Activated CD4-positive, alpha-beta T cell treated with anti-CD3 and anti-CD28 coated beads, Interleukin-10, Interleukin-2, amounts not matched to agents 100 ng/mL and 50 ng/mL, durations not matched to agents 16 hours and 8 hours (primary cell): ENCODE measurements at regions not wholly inside any gene's neighbourhood (a gene's known extent, or its start where the extent isn't known, plus 50 kb on each side); places are given as distances from the start of the nearest gene placed in this dataset.

Source experiments
- DNase-seq: peaks from one replicate; pipeline ENCODE4 v3.0.0-alpha.2; 2020

- DNase-seq: no peak
Observed at GRCh38 chr11:119807402-119807801, 78.4 kb upstream of the NECTIN1 start.

GRCh38 chr11:119806064-119806915 lies 77.3 kb upstream of the NECTIN1 start:
- DNase-seq: no peak

- DNase-seq: no peak
Observed at GRCh38 chr11:119805663-119806062, 76.7 kb upstream of the NECTIN1 start.

DNA sequence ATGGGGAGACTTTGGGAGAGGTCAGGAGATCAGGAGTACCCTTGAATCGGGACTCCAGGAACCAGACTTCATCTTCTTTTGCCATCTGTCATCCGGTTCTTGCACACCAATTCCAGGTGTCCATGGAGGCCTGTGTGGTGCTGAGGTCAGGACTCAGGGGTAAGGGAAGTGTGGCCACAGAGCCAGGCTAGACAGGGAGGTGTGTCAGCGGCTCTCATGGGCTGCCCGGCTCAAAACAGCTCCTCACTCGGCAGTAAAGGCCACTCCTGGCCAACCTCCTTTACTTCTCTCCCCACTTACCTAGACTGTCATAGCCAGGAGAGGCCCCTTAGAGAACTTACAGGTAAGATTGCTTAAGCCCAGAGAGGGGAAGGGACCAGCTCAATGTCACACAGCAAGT lies 75.7 kb upstream of the NECTIN1 start:
- no peak for DNase-seq

- DNase-seq: no peak
Observed at GRCh38 chr11:119803726-119804294, 74.8 kb upstream of the NECTIN1 start.

GRCh38 chr11:119803139-119803538 lies 74.1 kb upstream of the NECTIN1 start:
- no peak for DNase-seq

GRCh38 chr11:119802670-119803069 lies 73.7 kb upstream of the NECTIN1 start:
- no peak for DNase-seq

GRCh38 chr11:119800619-119801018 lies 71.6 kb upstream of the NECTIN1 start:
- no peak for DNase-seq

GRCh38 chr11:119800171-119800570 lies 71.2 kb upstream of the NECTIN1 start:
- DNase-seq: no peak

DNA sequence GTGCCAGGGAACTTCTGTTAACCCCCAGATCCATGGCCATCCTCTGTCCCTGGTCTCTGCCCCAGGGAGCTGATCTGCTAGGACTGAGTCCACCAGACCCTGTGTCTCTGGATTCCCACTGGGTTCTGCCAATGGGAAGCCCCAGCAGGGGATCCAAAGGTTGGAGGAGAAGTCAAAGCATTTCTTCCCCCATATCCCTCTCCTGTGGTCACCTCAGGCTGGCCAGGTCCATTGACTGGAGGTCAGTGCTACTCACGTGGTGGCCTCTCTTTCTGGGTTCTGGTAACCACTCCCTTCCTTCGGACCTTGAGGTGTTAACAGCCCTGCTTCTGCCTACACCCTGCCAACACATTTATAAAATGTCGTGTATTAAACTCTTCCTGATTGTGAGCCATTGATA lies 69.7 kb upstream of the NECTIN1 start:
- no peak for DNase-seq

GRCh38 chr11:119797736-119798135 lies 68.7 kb upstream of the NECTIN1 start:
- DNase-seq: no peak

GRCh38 chr11:119797123-119797611 lies 68.2 kb upstream of the NECTIN1 start:
- DNase-seq: no peak

GRCh38 chr11:119796363-119797060 lies 67.5 kb upstream of the NECTIN1 start:
- no peak for DNase-seq

- no peak for DNase-seq
Observed at GRCh38 chr11:119795690-119796089, 66.7 kb upstream of the NECTIN1 start.

- DNase-seq: no peak
Observed at GRCh38 chr11:119795231-119795630, 66.2 kb upstream of the NECTIN1 start.

- no peak for DNase-seq
Observed at GRCh38 chr11:119794756-119795155, 65.8 kb upstream of the NECTIN1 start.

GRCh38 chr11:119794141-119794665 lies 65.2 kb upstream of the NECTIN1 start:
- no peak for DNase-seq

DNA sequence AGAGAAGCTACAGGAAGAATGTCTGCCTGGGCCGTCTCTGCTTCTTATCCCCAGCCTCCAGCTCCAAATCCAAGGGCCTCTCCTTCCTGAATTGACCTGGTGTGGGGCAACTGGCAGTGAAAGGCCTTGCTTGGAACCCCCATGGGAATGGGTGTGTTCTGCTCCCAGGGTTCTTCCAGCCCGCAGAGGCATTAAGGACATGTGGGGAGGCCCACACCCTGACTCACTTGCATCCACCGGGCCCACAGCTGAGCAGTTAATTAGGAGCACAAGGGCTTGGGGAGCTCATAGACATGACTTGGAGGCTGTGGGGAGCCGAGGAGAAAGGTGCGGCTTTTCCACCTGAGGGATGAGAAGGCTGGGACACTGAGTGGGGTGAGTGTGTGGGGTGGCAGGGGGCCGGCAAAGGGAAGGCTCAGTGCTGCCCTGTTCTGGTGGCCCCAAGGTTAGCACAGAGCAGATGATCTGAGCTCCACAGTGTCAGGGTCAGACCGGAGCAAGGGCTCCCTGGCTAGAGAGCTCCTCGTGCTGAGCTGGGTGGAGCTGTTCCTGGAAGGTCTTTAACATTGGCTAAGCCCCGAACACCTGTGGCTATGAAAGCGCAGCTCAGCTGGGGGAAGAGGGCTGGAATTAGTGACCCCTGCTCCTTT lies 64.5 kb upstream of the NECTIN1 start:
- DNase-seq: no peak

DNA sequence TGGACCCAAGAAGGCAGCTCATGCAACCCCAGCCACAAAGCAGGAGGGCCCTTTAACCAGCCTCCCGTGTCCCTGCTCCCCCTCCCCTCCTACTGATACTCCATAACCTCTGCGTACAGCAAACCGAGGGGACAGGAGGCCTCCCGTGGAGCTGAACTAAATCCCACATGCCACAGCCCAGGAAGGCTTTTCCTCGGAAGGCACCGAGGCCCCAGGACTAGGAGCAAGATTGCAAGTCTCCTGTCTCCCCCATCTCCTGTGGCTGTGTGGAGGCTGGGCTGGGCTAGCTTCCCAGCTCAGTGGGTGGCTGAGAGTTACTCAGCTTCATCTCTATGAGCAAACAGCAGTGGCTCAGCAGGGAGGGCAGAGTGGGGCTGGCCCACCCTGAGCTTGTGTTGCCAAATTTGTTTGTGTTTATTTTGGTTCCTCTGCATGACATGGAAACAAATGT lies 62.7 kb upstream of the NECTIN1 start:
- no peak for DNase-seq

GRCh38 chr11:119791047-119791446 lies 62.0 kb upstream of the NECTIN1 start:
- DNase-seq: no peak

DNA sequence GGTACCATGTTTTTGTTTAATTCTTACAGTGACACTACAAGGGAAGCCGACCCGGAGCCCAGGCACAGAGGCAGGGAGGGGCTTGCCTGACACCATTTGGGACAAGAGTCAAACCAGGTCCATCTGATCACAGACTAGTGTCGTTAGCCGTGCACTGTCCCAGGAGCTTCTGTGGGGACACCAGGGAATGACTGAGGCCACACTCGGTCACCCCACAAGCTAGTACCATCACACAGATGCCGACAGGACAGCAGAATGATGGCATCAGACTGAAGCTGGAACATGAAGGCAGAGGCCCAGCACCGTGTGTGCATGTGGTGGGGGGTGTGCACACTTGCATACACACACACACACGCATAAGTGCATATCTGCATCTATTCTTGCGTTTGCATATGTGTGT lies 61.5 kb upstream of the NECTIN1 start:
- DNase-seq: no peak

DNA sequence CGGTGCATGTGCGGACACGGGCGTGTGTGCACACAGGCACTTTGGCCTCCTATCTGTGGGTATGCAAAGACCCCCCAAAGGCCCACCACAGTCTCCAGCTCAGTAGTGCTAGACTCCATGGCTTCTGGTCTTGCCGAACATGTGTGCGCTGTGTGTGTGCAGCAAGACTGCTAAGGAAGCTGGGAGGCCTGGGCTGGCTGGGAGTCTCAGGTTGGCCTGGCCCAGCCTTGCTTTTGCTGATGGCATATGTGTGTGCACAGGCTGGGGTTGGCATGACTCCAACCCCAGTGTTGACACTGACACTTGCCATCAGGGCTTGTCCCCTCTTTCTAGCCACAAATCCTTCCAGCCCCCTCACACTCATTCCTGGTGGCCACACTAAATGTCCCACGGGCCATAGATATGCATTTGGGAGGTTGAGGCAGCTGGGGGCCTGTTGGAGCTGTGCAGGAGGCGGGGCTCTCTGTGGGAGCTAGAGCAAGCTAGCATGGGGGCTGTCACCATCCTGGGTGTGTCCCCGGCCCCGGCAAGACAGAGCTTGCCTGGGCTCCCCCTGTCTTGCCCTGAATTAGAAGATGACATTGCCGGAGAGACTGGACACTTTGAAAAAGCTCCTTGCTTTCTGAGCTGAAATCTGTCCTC lies 60.9 kb upstream of the NECTIN1 start:
- DNase-seq: no peak
